ENCODE measurements at regions not wholly inside any gene's neighbourhood (a gene's known extent, or its start where the extent isn't known, plus 50 kb on each side); places are given as distances from the start of the nearest gene placed in this dataset.

- TF ChIP-seq FOSL1 (IDR thresholded peaks at IDR 0.05; ENCODE audit: insufficient read depth, low read depth, low read length) (no peak), BCL11A (IDR thresholded peaks at IDR 0.05; ENCODE audit: low read depth in 2 of 2, low read length in 2 of 2) (no peak), SP1 (IDR thresholded peaks at IDR 0.05; ENCODE audit: low read depth, low read length) (no peak), NRF1 (IDR thresholded peaks at IDR 0.05; ENCODE audit: low read depth, low read length) (no peak), KDM4A (IDR thresholded peaks at IDR 0.05; ENCODE audit: low read depth, low read length, severe bottlenecking) (no peak), EZH2 (IDR thresholded peaks at IDR 0.05; ENCODE audit: low read depth, low read length, severe bottlenecking) (no peak), BACH1 (IDR thresholded peaks at IDR 0.05; ENCODE audit: low read length) (no peak)
These were observed 92.6 kb upstream of the SGK1 start (continued) for GRCh38 chr6:134410541-134410940.
